Progenitor cell of endocrine pancreas (in vitro differentiated cells): ENCODE measurements at regions not wholly inside any gene's neighbourhood (a gene's known extent, or its start where the extent isn't known, plus 50 kb on each side); places are given as distances from the start of the nearest gene placed in this dataset.

ENCODE experiments used
- DNase-seq: peaks from one replicate; pipeline ENCODE4 v3.0.0; 2021; ENCODE audit warnings: low spot score; ENCODE audit not compliant: unreplicated experiment
- H3K27ac Mint-ChIP-seq: 2 replicates; pipeline ENCODE4 v1.8.0; 2021; ENCODE audit warnings: mild to moderate bottlenecking, moderate library complexity, mixed read lengths
- H3K27me3 Mint-ChIP-seq: 2 replicates; pipeline ENCODE4 v1.8.0; 2021; ENCODE audit warnings: mixed read lengths
- H3K36me3 Mint-ChIP-seq: 2 replicates; pipeline ENCODE4 v1.8.0; 2022; ENCODE audit warnings: mixed read lengths; ENCODE audit not compliant: insufficient read depth
- H3K4me1 Mint-ChIP-seq: 2 replicates; pipeline ENCODE4 v1.8.0; 2021; ENCODE audit warnings: low read depth, mixed read lengths
- H3K4me3 Mint-ChIP-seq: 2 replicates; pipeline ENCODE4 v1.8.0; 2021; ENCODE audit warnings: low read depth, mild to moderate bottlenecking, moderate library complexity, mixed read lengths
- H3K9me3 Mint-ChIP-seq: 2 replicates; pipeline ENCODE4 v1.8.0; 2021; ENCODE audit warnings: low read depth, mixed read lengths
- CTCF ChIP-seq: fragments of 200-600 bp; sonication (generic); IDR thresholded peaks from one replicate; pipeline ENCODE4 v1.5.0; 2021; ENCODE audit warnings: antibody characterized with exemption, mild to moderate bottlenecking; ENCODE audit not compliant: unreplicated experiment

GRCh38 chr15:62734706-62735105 is 307.8 kb upstream of the TPM1 start:
- no peak overlapping the region for H3K27ac Mint-ChIP-seq
- no peak overlapping the region for H3K4me3 Mint-ChIP-seq
- peaks cover 13% of the 10 kb centered on the region for H3K9me3 Mint-ChIP-seq
- H3K27me3 Mint-ChIP-seq = no peaks in the 10 kb centered on the region
- no peak for DNase-seq
- no peaks in the 10 kb centered on the region for H3K4me1 Mint-ChIP-seq
- TF ChIP-seq CTCF = no peak
- H3K36me3 Mint-ChIP-seq = peaks cover 15% of the 10 kb centered on the region

GRCh38 chr15:62736756-62737155 is 305.8 kb upstream of the TPM1 start:
- H3K4me1 Mint-ChIP-seq = peaks cover 1% of the 10 kb centered on the region
- H3K27ac Mint-ChIP-seq = no peak overlapping the region
- H3K36me3 Mint-ChIP-seq = peaks cover 4% of the 10 kb centered on the region
- DNase-seq = no peak
- TF ChIP-seq CTCF = no peak
- H3K9me3 Mint-ChIP-seq = no peaks in the 10 kb centered on the region
- no peaks in the 10 kb centered on the region for H3K27me3 Mint-ChIP-seq
- H3K4me3 Mint-ChIP-seq = no peak overlapping the region

GRCh38 chr15:62737551-62737950 is 305.0 kb upstream of the TPM1 start:
- Mint-ChIP-seq H3K36me3 (peaks cover 4% of the 10 kb centered on the region), H3K4me1 (peaks cover 7% of the 10 kb centered on the region), H3K27me3 (no peaks in the 10 kb centered on the region), H3K27ac (no peak overlapping the region), H3K4me3 (no peak overlapping the region), H3K9me3 (no peaks in the 10 kb centered on the region)
- DNase-seq = no peak
- TF ChIP-seq CTCF = no peak

DNA sequence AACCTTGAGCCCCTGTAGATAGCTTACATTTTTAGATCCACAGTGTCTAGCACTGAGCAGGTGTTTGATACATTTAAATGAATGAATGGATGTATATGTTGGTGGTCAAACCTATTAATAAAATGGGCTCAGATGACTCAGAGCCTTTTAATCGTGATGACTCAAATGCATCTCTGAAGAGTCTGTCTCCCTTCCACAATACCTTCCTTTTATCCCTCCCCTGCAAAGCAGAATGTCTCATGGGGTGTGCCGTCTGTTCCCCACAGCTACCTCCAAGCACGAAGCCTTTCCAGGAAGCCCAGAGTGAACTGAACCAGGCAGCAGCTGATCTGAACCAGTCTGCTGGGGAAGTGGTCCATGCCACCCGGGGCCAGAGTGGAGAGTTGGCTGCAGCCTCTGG is 303.5 kb upstream of the TPM1 start:
- H3K9me3 Mint-ChIP-seq = no peaks in the 10 kb centered on the region

DNA sequence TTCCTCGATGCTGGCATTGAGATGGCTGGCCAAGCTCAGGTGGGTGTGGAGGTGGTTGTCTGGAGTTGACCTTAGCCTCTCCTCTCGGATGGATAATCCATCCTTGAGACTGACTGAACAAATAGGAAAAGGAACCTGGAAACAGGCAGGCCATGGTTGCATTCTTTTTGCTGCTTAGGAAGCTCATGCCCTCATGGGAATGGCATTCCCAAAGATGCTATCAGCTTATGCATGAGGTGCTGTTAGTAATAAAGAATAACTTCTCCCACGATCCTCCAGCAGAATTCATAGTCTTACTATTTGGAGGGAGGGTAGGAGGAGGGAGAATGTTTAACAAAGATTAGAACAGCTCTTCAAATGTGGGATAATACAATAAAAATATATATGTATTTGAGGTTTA is 303.0 kb upstream of the TPM1 start:
- Mint-ChIP-seq H3K36me3 (peaks cover 2% of the 10 kb centered on the region), H3K4me3 (no peak overlapping the region), H3K4me1 (peaks cover 7% of the 10 kb centered on the region), H3K27me3 (no peaks in the 10 kb centered on the region), H3K9me3 (no peaks in the 10 kb centered on the region), H3K27ac (no peak overlapping the region)
- DNase-seq = no peak
- no peak for TF ChIP-seq CTCF

More for the DNA sequence above, 303.5 kb upstream of the TPM1 start:
- peaks cover 7% of the 10 kb centered on the region for H3K4me1 Mint-ChIP-seq
- no peak overlapping the region for H3K27ac Mint-ChIP-seq
- DNase-seq = no peak
- no peak overlapping the region for H3K4me3 Mint-ChIP-seq
- peaks cover 2% of the 10 kb centered on the region for H3K36me3 Mint-ChIP-seq
- no peaks in the 10 kb centered on the region for H3K27me3 Mint-ChIP-seq
- no peak for TF ChIP-seq CTCF
